Uterus (tissue), 2 donors: ENCODE measurements at regions not wholly inside any gene's neighbourhood (a gene's known extent, or its start where the extent isn't known, plus 50 kb on each side); places are given as distances from the start of the nearest gene placed in this dataset.

ENCODE experiments used
- POLR2A ChIP-seq, 2 donors: fragments of 450-650 bp; IDR thresholded peaks; one replicate each; pipeline ENCODE4 v1.6.1; 2016; ENCODE audit warnings: antibody characterized with exemption in 2 of 2, mild to moderate bottlenecking in 1 of 2, moderate library complexity in 1 of 2
- TF ChIP-seq, protein P1 (sequence below), 4 experiments: fragments of 200-600 bp in 2 of 4; fragments of 450-650 bp in 2 of 4; sonication (generic) in 2 of 4; IDR thresholded peaks; one replicate each; pipeline ENCODE4 v1.5.1; 2016 to 2019; ENCODE audit warnings: antibody characterized with exemption in 4 of 4, mild to moderate bottlenecking in 2 of 4, moderate library complexity in 1 of 4

GRCh38 chr3:64905906-64906410 is 218.2 kb upstream of the ADAMTS9 start:
- TF ChIP-seq, protein P1, sequence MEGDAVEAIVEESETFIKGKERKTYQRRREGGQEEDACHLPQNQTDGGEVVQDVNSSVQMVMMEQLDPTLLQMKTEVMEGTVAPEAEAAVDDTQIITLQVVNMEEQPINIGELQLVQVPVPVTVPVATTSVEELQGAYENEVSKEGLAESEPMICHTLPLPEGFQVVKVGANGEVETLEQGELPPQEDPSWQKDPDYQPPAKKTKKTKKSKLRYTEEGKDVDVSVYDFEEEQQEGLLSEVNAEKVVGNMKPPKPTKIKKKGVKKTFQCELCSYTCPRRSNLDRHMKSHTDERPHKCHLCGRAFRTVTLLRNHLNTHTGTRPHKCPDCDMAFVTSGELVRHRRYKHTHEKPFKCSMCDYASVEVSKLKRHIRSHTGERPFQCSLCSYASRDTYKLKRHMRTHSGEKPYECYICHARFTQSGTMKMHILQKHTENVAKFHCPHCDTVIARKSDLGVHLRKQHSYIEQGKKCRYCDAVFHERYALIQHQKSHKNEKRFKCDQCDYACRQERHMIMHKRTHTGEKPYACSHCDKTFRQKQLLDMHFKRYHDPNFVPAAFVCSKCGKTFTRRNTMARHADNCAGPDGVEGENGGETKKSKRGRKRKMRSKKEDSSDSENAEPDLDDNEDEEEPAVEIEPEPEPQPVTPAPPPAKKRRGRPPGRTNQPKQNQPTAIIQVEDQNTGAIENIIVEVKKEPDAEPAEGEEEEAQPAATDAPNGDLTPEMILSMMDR (IDR thresholded peaks at IDR 0.05) = no peak
- no peak for TF ChIP-seq POLR2A (IDR thresholded peaks at IDR 0.05)
